Activated CD8-positive, alpha-beta T cell treated with anti-CD3 and anti-CD28 coated beads for 36 hours (primary cell): ENCODE measurements at regions not wholly inside any gene's neighbourhood (a gene's known extent, or its start where the extent isn't known, plus 50 kb on each side); places are given as distances from the start of the nearest gene placed in this dataset.

Experiments
- ATAC-seq: fragments of 200-7000 bp; cut with Tn5 transposase; one replicate; pipeline ENCODE4 v1.10.0; 2021; ENCODE audit warnings: mild to moderate bottlenecking, moderate library complexity
- CTCF ChIA-PET: fragments of 350-600 bp; sonication (Branson Sonifier 250); formaldehyde crosslinking; loops from one replicate; lab custom pipeline; 2021; ENCODE audit warnings: antibody characterized with exemption; lab: Charles Lee
- POLR2A ChIA-PET: fragments of 350-600 bp; sonication (Branson Sonifier 250); formaldehyde crosslinking; loops from one replicate; lab custom pipeline; 2021; ENCODE audit warnings: antibody characterized with exemption; lab: Charles Lee
- DNase-seq: peaks from one replicate; pipeline ENCODE4 v3.0.0-alpha.2; 2020
- H3K27ac Mint-ChIP-seq: one replicate; pipeline ENCODE4 v1.8.0; 2021; ENCODE audit warnings: mild to moderate bottlenecking, mixed read lengths
- H3K27me3 Mint-ChIP-seq: one replicate; pipeline ENCODE4 v1.8.0; 2021; ENCODE audit warnings: mixed read lengths
- H3K36me3 Mint-ChIP-seq: one replicate; pipeline ENCODE4 v1.8.0; 2021; ENCODE audit warnings: low read depth, mixed read lengths
- H3K4me1 Mint-ChIP-seq: one replicate; pipeline ENCODE4 v1.8.0; 2021; ENCODE audit warnings: low read depth, mixed read lengths
- H3K4me3 Mint-ChIP-seq: one replicate; pipeline ENCODE4 v1.8.0; 2021; ENCODE audit warnings: mild to moderate bottlenecking, moderate library complexity, mixed read lengths
- H3K9me3 Mint-ChIP-seq: one replicate; pipeline ENCODE4 v1.8.0; 2021; ENCODE audit warnings: mixed read lengths
- intact Hi-C: fragments of 100-400 bp; cut with micrococcal nuclease; formaldehyde crosslinking; loops from one replicate; pipeline ENCODE4 v1.10.0; 2022
- TF ChIP-seq, protein P1 (sequence below): fragments of 200-600 bp; IDR thresholded peaks from one replicate; pipeline ENCODE4 v1.8.0; 2022; ENCODE audit warnings: antibody characterized with exemption, mild to moderate bottlenecking

DNA sequence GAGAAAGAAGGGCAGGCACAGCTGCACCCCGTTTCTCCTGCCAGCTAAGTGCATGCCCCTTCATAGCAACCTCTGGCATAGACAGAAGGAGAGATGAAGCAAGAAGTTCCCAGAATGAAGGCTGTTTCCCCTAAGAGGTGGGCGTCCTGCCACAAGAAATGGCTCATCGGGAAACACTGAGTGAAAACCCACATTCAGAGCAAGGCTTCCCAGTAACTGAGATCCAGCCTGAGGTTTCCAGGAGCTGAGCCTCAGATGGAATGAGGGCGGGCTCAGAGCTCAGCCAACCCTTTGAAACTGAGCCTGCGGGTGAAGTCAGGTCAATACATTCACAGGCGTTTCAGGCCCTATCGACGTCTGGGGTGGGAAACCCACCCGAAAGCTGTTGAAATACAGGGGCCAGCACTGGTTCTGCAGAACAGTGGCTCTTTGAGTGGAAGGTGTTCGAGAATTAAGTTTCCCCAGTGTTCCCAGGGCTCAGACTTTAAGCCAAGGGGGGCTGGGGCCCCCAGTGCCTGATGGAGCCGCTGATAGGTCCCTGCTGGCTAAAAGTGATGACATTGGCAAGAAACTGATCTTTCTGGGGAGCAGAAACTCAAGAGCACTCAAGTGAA lies 510.2 kb downstream of the RPS24 start:
- Mint-ChIP-seq H3K4me3 (no peak overlapping the region), H3K36me3 (no peaks in the 10 kb centered on the region), H3K9me3 (no peaks in the 10 kb centered on the region), H3K4me1 (peaks cover 4% of the 10 kb centered on the region), H3K27me3 (peaks cover 5% of the 10 kb centered on the region), H3K27ac (no peak overlapping the region)
- ChIA-PET CTCF (interaction anchor here (1.2 kb wide), 1 partner anchor 651 kb away, joined by 3 read pairs; no protein-coding TSS in a partner anchor), POLR2A (no interaction called here)
- DNase-seq, result peak; percentile 25
- ATAC-seq, result no peak
- intact Hi-C loops, result no loop called here
- TF ChIP-seq, protein P1, sequence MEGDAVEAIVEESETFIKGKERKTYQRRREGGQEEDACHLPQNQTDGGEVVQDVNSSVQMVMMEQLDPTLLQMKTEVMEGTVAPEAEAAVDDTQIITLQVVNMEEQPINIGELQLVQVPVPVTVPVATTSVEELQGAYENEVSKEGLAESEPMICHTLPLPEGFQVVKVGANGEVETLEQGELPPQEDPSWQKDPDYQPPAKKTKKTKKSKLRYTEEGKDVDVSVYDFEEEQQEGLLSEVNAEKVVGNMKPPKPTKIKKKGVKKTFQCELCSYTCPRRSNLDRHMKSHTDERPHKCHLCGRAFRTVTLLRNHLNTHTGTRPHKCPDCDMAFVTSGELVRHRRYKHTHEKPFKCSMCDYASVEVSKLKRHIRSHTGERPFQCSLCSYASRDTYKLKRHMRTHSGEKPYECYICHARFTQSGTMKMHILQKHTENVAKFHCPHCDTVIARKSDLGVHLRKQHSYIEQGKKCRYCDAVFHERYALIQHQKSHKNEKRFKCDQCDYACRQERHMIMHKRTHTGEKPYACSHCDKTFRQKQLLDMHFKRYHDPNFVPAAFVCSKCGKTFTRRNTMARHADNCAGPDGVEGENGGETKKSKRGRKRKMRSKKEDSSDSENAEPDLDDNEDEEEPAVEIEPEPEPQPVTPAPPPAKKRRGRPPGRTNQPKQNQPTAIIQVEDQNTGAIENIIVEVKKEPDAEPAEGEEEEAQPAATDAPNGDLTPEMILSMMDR, result no peak

DNA sequence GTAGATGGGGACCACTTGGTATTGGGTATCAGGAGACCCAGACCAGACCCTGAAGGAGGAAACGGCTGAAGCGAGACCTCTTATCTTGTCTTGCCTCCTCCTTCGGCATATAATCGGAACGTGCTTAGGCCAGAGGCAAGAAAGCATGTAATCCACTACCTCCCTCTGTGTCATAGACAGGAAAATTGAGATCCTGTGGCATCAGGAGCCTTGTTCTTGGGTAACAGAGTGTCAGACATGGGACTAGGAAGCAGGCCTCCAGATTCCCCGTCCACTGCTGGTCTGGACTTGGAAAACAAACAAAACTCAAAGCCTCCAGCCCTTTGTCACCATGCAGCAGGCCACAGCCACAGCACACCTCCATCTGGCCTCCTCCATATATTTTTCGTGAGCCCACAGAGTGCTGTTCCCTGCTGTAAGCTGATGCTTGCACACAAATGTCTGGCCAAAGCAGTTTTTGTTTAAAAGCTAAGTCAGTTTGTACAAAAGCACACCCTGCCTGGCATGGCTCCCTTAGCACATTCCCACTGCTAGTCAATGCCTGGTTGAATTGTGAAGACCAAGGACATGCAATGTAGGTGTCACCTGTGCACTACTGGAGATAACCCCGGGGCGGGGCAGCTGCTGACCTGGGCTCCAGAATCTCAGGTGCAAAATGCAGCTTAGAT lies 510.9 kb downstream of the RPS24 start:
- peaks cover 4% of the 10 kb centered on the region for H3K4me1 Mint-ChIP-seq
- H3K9me3 Mint-ChIP-seq, result no peaks in the 10 kb centered on the region
- TF ChIP-seq, protein P1, result no peak
- H3K4me3 Mint-ChIP-seq, result no peak overlapping the region
- H3K27ac Mint-ChIP-seq, result no peak overlapping the region
- H3K36me3 Mint-ChIP-seq, result no peaks in the 10 kb centered on the region
- DNase-seq, result no peak
- H3K27me3 Mint-ChIP-seq, result peaks cover 5% of the 10 kb centered on the region
- ATAC-seq, result no peak
- CTCF ChIA-PET, result no interaction called here
- intact Hi-C loops, result no loop called here
- POLR2A ChIA-PET, result no interaction called here

DNA sequence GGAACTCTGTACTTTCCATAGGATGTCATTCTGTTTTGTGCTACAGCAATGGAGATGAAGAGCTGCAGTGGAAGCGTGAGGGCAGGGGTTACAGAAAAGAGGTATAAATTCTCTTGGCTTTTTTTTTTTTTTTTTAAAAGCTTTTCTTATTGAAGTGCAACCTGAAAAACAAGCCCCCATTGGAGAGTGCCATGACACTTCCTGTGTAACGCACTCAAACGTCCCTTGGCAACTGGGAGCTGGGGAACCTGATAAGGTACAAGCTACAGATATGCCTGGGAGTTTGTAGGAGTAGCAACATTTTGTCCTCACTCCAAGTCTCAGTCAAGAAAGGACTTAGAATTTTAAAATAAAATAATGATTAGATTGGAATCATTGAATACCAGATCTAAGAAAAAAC lies 512.1 kb downstream of the RPS24 start:
- ATAC-seq, result no peak

DNA sequence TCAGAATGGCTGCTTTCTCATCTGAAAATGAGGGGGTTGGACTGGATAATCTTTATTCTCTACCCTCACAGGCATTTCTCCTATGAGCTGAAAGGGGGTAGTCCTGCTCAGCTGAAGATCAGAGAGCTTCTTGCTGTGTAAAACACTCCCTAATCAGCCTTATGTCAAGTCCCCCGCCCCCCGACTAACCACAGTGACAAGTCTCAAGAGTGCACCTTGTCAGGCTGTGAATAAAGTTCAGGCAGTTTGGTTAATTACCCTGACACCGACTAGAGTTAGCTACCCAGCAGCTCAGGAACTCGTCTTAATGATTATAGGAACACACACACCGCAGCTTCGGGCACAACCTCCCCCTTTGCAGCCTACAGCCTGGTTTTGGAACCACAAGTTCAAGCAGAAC lies 513.7 kb downstream of the RPS24 start:
- Mint-ChIP-seq H3K27ac (no peak overlapping the region), H3K4me1 (peaks cover 7% of the 10 kb centered on the region), H3K4me3 (no peak overlapping the region), H3K36me3 (no peaks in the 10 kb centered on the region), H3K9me3 (no peaks in the 10 kb centered on the region), H3K27me3 (peaks cover 9% of the 10 kb centered on the region)
- POLR2A ChIA-PET, result no interaction called here
- CTCF ChIA-PET, result interaction anchor here (0.6 to 1.0 kb wide), 2 partner anchors 368 to 500 kb away, joined by 3 to 4 read pairs; no protein-coding TSS in a partner anchor
- DNase-seq, result peak; percentile 54
- TF ChIP-seq, protein P1, result no peak
- intact Hi-C loops, result no loop called here
- ATAC-seq, result no peak

More for the DNA sequence above, 512.1 kb downstream of the RPS24 start:
- Mint-ChIP-seq H3K4me3 (no peak overlapping the region), H3K9me3 (no peaks in the 10 kb centered on the region), H3K27me3 (peaks cover 9% of the 10 kb centered on the region), H3K27ac (no peak overlapping the region), H3K36me3 (no peaks in the 10 kb centered on the region), H3K4me1 (peaks cover 4% of the 10 kb centered on the region)
- ChIA-PET CTCF (no interaction called here), POLR2A (no interaction called here)
- intact Hi-C loops, result no loop called here
- DNase-seq, result no peak
- TF ChIP-seq, protein P1, result no peak

DNA sequence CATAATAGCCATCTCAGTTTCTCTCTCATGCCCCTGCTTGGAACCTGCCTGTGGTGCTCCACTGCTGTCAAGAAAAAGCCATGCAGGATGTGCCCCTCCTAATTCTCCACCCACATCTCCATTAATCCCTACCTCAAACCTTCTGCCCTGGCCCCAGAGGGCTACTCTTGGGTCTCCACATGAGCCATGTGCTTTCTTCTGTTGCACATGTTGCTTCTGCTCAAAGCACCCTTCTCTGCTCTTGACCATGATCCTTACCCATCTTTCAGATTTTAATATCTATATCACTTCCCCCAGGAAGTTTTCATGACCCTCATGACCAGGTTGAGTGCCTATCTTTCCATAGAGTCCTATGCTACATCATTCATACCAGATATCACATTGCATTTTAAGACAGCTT lies 514.2 kb downstream of the RPS24 start:
- Mint-ChIP-seq H3K27ac (no peak overlapping the region), H3K36me3 (no peaks in the 10 kb centered on the region), H3K4me1 (peaks cover 7% of the 10 kb centered on the region), H3K27me3 (peaks cover 9% of the 10 kb centered on the region), H3K9me3 (no peaks in the 10 kb centered on the region), H3K4me3 (no peak overlapping the region)
- intact Hi-C loops, result no loop called here
- ChIA-PET CTCF (interaction anchor here (1.0 kb wide), 1 partner anchor 500 kb away, joined by 3 read pairs; no protein-coding TSS in a partner anchor), POLR2A (no interaction called here)
- ATAC-seq (no peak), DNase-seq (no peak)
- TF ChIP-seq, protein P1, result no peak
